Activated naive CD4-positive, alpha-beta T cell treated with anti-CD3 and anti-CD28 coated beads, Interleukin-2, amount 50 U/mL, for 72 hours (primary cell): ENCODE measurements at regions not wholly inside any gene's neighbourhood (a gene's known extent, or its start where the extent isn't known, plus 50 kb on each side); places are given as distances from the start of the nearest gene placed in this dataset.

Experiments
- ATAC-seq, 2 donors: fragments of 150-1000 bp; cut with Tn5 transposase; 2 replicates each; pipeline ENCODE4 v1.10.0; 2021; ENCODE audit warnings: mild to moderate bottlenecking in 2 of 2, moderate library complexity in 2 of 2
- DNase-seq, 2 donors: peaks; one replicate each; pipeline ENCODE4 v3.0.0; 2021 to 2022; ENCODE audit warnings: low spot score in 2 of 2
- H3K27ac Mint-ChIP-seq, 2 donors: one replicate each; pipeline ENCODE4 v1.8.0; 2022; ENCODE audit warnings: mild to moderate bottlenecking in 2 of 2, mixed read lengths in 2 of 2
- H3K36me3 Mint-ChIP-seq, 2 donors: one replicate each; pipeline ENCODE4 v1.8.0; 2022; ENCODE audit warnings: mixed read lengths in 2 of 2
- H3K9me3 Mint-ChIP-seq, 2 donors: one replicate each; pipeline ENCODE4 v1.8.0; 2022; ENCODE audit warnings: mixed read lengths in 2 of 2

- Mint-ChIP-seq H3K36me3 (no peaks in the 10 kb centered on the region), H3K9me3 (peaks cover 14 to 19% of the 10 kb centered on the region in 2 donors), H3K27ac (no peak overlapping the region)
- DNase-seq (no peak), ATAC-seq (no peak)
Observed at GRCh38 chr4:57575426-57575825, 465.2 kb upstream of the IGFBP7 start.

- ATAC-seq (no peak), DNase-seq (no peak)
- H3K36me3 Mint-ChIP-seq, result no peaks in the 10 kb centered on the region
- peaks cover 3 to 13% of the 10 kb centered on the region in 2 donors for H3K9me3 Mint-ChIP-seq
- no peak overlapping the region for H3K27ac Mint-ChIP-seq
Observed at GRCh38 chr4:57554556-57555092, 444.4 kb upstream of the IGFBP7 start.

- DNase-seq (no peak), ATAC-seq (no peak)
- no peak overlapping the region for H3K27ac Mint-ChIP-seq
- H3K9me3 Mint-ChIP-seq, result peaks cover 3 to 10% of the 10 kb centered on the region in 2 donors
- no peaks in the 10 kb centered on the region for H3K36me3 Mint-ChIP-seq
Observed at GRCh38 chr4:57553728-57554127, 443.5 kb upstream of the IGFBP7 start.

GRCh38 chr4:57550198-57550597, 440.0 kb upstream of the IGFBP7 start:
- no peak for ATAC-seq
- DNase-seq, result no peak
- Mint-ChIP-seq H3K9me3 (peaks cover 3 to 5% of the 10 kb centered on the region in 2 donors), H3K27ac (no peak overlapping the region), H3K36me3 (no peaks in the 10 kb centered on the region)

GRCh38 chr4:57548856-57549255, 438.7 kb upstream of the IGFBP7 start:
- H3K9me3 Mint-ChIP-seq, result peaks cover 0 to 3% of the 10 kb centered on the region in 2 donors

GRCh38 chr4:57544811-57545654, 434.8 kb upstream of the IGFBP7 start:
- H3K27ac Mint-ChIP-seq, result no peak overlapping the region
- ATAC-seq (no peak), DNase-seq (no peak)
- no peaks in the 10 kb centered on the region for H3K36me3 Mint-ChIP-seq
- no peaks in the 10 kb centered on the region for H3K9me3 Mint-ChIP-seq

More at GRCh38 chr4:57548856-57549255, 438.7 kb upstream of the IGFBP7 start:
- no peaks in the 10 kb centered on the region for H3K36me3 Mint-ChIP-seq
- H3K27ac Mint-ChIP-seq, result no peak overlapping the region
- DNase-seq (no peak), ATAC-seq (no peak)

- H3K36me3 Mint-ChIP-seq, result no peaks in the 10 kb centered on the region
- DNase-seq (no peak), ATAC-seq (no peak)
- H3K9me3 Mint-ChIP-seq, result peaks cover under 1 to 7% of the 10 kb centered on the region in 2 donors
- no peak overlapping the region for H3K27ac Mint-ChIP-seq
Observed at GRCh38 chr4:57504797-57505530, 394.8 kb upstream of the IGFBP7 start.

- DNase-seq, result no peak
Observed at GRCh38 chr4:57504139-57504538, 394.0 kb upstream of the IGFBP7 start.

GRCh38 chr4:57501720-57502119, 391.5 kb upstream of the IGFBP7 start:
- no peaks in the 10 kb centered on the region for H3K36me3 Mint-ChIP-seq
- ATAC-seq, result no peak

More at GRCh38 chr4:57504139-57504538, 394.0 kb upstream of the IGFBP7 start:
- ATAC-seq, result no peak
- H3K36me3 Mint-ChIP-seq, result no peaks in the 10 kb centered on the region
- H3K9me3 Mint-ChIP-seq, result peaks cover 3 to 5% of the 10 kb centered on the region in 2 donors
- no peak overlapping the region for H3K27ac Mint-ChIP-seq

GRCh38 chr4:57499786-57500185, 389.6 kb upstream of the IGFBP7 start:
- no peak for ATAC-seq
- Mint-ChIP-seq H3K36me3 (no peaks in the 10 kb centered on the region), H3K9me3 (peaks cover 5 to 6% of the 10 kb centered on the region in 2 donors), H3K27ac (no peak overlapping the region)
- no peak for DNase-seq

More at GRCh38 chr4:57501720-57502119, 391.5 kb upstream of the IGFBP7 start:
- no peak for DNase-seq
- H3K27ac Mint-ChIP-seq, result no peak overlapping the region
- peaks cover 5 to 9% of the 10 kb centered on the region in 2 donors for H3K9me3 Mint-ChIP-seq

GRCh38 chr4:57498251-57498650, 388.1 kb upstream of the IGFBP7 start:
- H3K27ac Mint-ChIP-seq, result no peak overlapping the region
- peaks cover 5 to 10% of the 10 kb centered on the region in 2 donors for H3K9me3 Mint-ChIP-seq
- no peaks in the 10 kb centered on the region for H3K36me3 Mint-ChIP-seq
- no peak for ATAC-seq
- DNase-seq, result no peak

- DNase-seq (no peak), ATAC-seq (no peak)
- Mint-ChIP-seq H3K9me3 (peaks cover 8 to 10% of the 10 kb centered on the region in 2 donors), H3K27ac (no peak overlapping the region), H3K36me3 (no peaks in the 10 kb centered on the region)
Observed at GRCh38 chr4:57496697-57497471, 386.7 kb upstream of the IGFBP7 start.

GRCh38 chr4:57494821-57495220, 384.6 kb upstream of the IGFBP7 start:
- ATAC-seq, result no peak

GRCh38 chr4:57492251-57492878, 382.2 kb upstream of the IGFBP7 start:
- Mint-ChIP-seq H3K9me3 (peaks cover 3 to 9% of the 10 kb centered on the region in 2 donors), H3K36me3 (no peaks in the 10 kb centered on the region), H3K27ac (no peak overlapping the region)
- DNase-seq (no peak), ATAC-seq (no peak)

More at GRCh38 chr4:57494821-57495220, 384.6 kb upstream of the IGFBP7 start:
- no peak for DNase-seq
- Mint-ChIP-seq H3K27ac (no peak overlapping the region), H3K36me3 (no peaks in the 10 kb centered on the region), H3K9me3 (peaks cover 6 to 16% of the 10 kb centered on the region in 2 donors)

- DNase-seq (no peak), ATAC-seq (no peak)
- Mint-ChIP-seq H3K9me3 (peaks cover 8 to 14% of the 10 kb centered on the region in 2 donors), H3K27ac (no peak overlapping the region), H3K36me3 (no peaks in the 10 kb centered on the region)
Observed at GRCh38 chr4:57491388-57491787, 381.2 kb upstream of the IGFBP7 start.
